OCI-LY1 (cell line): ENCODE measurements at regions not wholly inside any gene's neighbourhood (a gene's known extent, or its start where the extent isn't known, plus 50 kb on each side); places are given as distances from the start of the nearest gene placed in this dataset.

Experiments
- EZH2 ChIP-seq: fragments of 200-600 bp; sonication (generic), shearing (Covaris generic); IDR thresholded peaks from 2 replicates; pipeline ENCODE4 v1.8.0; 2017; ENCODE audit warnings: borderline replicate concordance, mixed run types, mild to moderate bottlenecking, antibody characterized with exemption, low read length, moderate library complexity, mixed read lengths
- TF ChIP-seq, protein P1 (sequence below): fragments of 200-600 bp; sonication (generic), shearing (Covaris generic); IDR thresholded peaks from 2 replicates; pipeline ENCODE4 v1.5.1; 2017; ENCODE audit warnings: mild to moderate bottlenecking, antibody characterized with exemption, low read length, moderate library complexity, mixed read lengths

GRCh38 chr7:16241017-16241416 lies 180.3 kb downstream of the CRPPA start:
- TF ChIP-seq, protein P1, sequence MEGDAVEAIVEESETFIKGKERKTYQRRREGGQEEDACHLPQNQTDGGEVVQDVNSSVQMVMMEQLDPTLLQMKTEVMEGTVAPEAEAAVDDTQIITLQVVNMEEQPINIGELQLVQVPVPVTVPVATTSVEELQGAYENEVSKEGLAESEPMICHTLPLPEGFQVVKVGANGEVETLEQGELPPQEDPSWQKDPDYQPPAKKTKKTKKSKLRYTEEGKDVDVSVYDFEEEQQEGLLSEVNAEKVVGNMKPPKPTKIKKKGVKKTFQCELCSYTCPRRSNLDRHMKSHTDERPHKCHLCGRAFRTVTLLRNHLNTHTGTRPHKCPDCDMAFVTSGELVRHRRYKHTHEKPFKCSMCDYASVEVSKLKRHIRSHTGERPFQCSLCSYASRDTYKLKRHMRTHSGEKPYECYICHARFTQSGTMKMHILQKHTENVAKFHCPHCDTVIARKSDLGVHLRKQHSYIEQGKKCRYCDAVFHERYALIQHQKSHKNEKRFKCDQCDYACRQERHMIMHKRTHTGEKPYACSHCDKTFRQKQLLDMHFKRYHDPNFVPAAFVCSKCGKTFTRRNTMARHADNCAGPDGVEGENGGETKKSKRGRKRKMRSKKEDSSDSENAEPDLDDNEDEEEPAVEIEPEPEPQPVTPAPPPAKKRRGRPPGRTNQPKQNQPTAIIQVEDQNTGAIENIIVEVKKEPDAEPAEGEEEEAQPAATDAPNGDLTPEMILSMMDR, result no peak
- TF ChIP-seq EZH2, result no peak
